Trophoblast cell (in vitro differentiated cells and primary cell): ENCODE measurements at regions not wholly inside any gene's neighbourhood (a gene's known extent, or its start where the extent isn't known, plus 50 kb on each side); places are given as distances from the start of the nearest gene placed in this dataset.

Experiments
- DNase-seq, 2 donors: peaks; one replicate each; pipeline ENCODE4 v3.0.0-alpha.2; 2016
- H2AFZ ChIP-seq: 2 replicates; pipeline ENCODE4 v1.6.1; 2013; ENCODE audit warnings: low read length, moderate library complexity, mild to moderate bottlenecking; ENCODE audit not compliant: insufficient read depth, poor library complexity
- H2AK5ac ChIP-seq: 2 replicates; pipeline ENCODE4 v1.6.1; 2013; ENCODE audit warnings: mild to moderate bottlenecking, low read length
- H2BK120ac ChIP-seq: 2 replicates; pipeline ENCODE4 v1.6.1; 2013; ENCODE audit warnings: low read length, mild to moderate bottlenecking, moderate library complexity; ENCODE audit not compliant: insufficient read depth, poor library complexity
- H2BK12ac ChIP-seq: 2 replicates; pipeline ENCODE4 v1.6.1; 2013; ENCODE audit warnings: mild to moderate bottlenecking, low read length, moderate library complexity
- H2BK5ac ChIP-seq: 2 replicates; pipeline ENCODE4 v1.6.1; 2013; ENCODE audit warnings: low read length, low read depth, moderate library complexity, mild to moderate bottlenecking; ENCODE audit not compliant: poor library complexity
- H3K14ac ChIP-seq: 2 replicates; pipeline ENCODE4 v1.6.1; 2013; ENCODE audit warnings: mild to moderate bottlenecking, low read length
- H3K18ac ChIP-seq: 2 replicates; pipeline ENCODE4 v1.6.1; 2013; ENCODE audit warnings: mild to moderate bottlenecking, low read length
- H3K23ac ChIP-seq: 2 replicates; pipeline ENCODE4 v1.6.1; 2013; ENCODE audit warnings: low read length
- H3K27ac ChIP-seq: 2 replicates; pipeline ENCODE4 v1.5.1; 2013; ENCODE audit warnings: low read depth, mild to moderate bottlenecking, inconsistent platforms, low read length, moderate library complexity
- H3K27me3 ChIP-seq: 2 replicates; pipeline ENCODE4 v1.6.1; 2013; ENCODE audit warnings: inconsistent platforms, mild to moderate bottlenecking, low read length, moderate library complexity; ENCODE audit not compliant: insufficient read depth
- H3K36me3 ChIP-seq, 2 experiments: 1 replicate in 1 of 2; 2 replicates in 1 of 2; pipeline ENCODE4 v1.6.1; 2013; ENCODE audit warnings: low read length in 2 of 2, mild to moderate bottlenecking in 2 of 2, moderate library complexity in 1 of 2; ENCODE audit not compliant: insufficient read depth in 2 of 2, control insufficient read depth in 1 of 2
- H3K4ac ChIP-seq: 2 replicates; pipeline ENCODE4 v1.6.1; 2013; ENCODE audit warnings: low read depth, mild to moderate bottlenecking, low read length, moderate library complexity
- H3K4me1 ChIP-seq, 2 experiments: 1 replicate in 1 of 2; 2 replicates in 1 of 2; pipeline ENCODE4 v1.6.1; 2013; ENCODE audit warnings: low read length in 2 of 2, mild to moderate bottlenecking in 2 of 2, moderate library complexity in 1 of 2; ENCODE audit not compliant: insufficient read depth in 2 of 2, control insufficient read depth in 1 of 2
- H3K4me2 ChIP-seq: 2 replicates; pipeline ENCODE4 v1.6.1; 2013; ENCODE audit warnings: inconsistent platforms, mild to moderate bottlenecking, low read length, moderate library complexity
- H3K4me3 ChIP-seq: 2 replicates; pipeline ENCODE4 v1.5.1; 2013; ENCODE audit warnings: mild to moderate bottlenecking, low read depth, low read length, inconsistent platforms
- H3K79me1 ChIP-seq: one replicate; pipeline ENCODE4 v1.6.1; 2013; ENCODE audit warnings: low read length
- H3K79me2 ChIP-seq: 2 replicates; pipeline ENCODE4 v1.6.1; 2013; ENCODE audit warnings: low read length, mild to moderate bottlenecking; ENCODE audit not compliant: control insufficient read depth, insufficient read depth, poor library complexity
- H3K9ac ChIP-seq: 2 replicates; pipeline ENCODE4 v1.6.1; 2013; ENCODE audit warnings: mild to moderate bottlenecking, low read length
- H3K9me3 ChIP-seq: 2 replicates; pipeline ENCODE4 v1.6.1; 2013; ENCODE audit warnings: low read depth, mild to moderate bottlenecking, control low read depth, inconsistent platforms, low read length; ENCODE audit not compliant: insufficient read depth
- H4K12ac ChIP-seq: 2 replicates; pipeline ENCODE4 v1.6.1; 2013; ENCODE audit warnings: low read depth, mild to moderate bottlenecking, low read length, moderate library complexity
- H4K8ac ChIP-seq: 2 replicates; pipeline ENCODE4 v1.6.1; 2013; ENCODE audit warnings: low read depth, mild to moderate bottlenecking, low read length, moderate library complexity
- H4K91ac ChIP-seq: one replicate; pipeline ENCODE4 v1.6.1; 2013; ENCODE audit warnings: low read depth, mild to moderate bottlenecking, low read length, moderate library complexity
- WGBS: extraction: QIAGEN DNeasy Blood & Tissue Kit; methylation state at CpG from one replicate; pipeline ENCODE4 v1.1.7; 2013; ENCODE audit warnings: missing lambda C conversion rate; ENCODE audit not compliant: insufficient read length, insufficient coverage; ENCODE audit errors: extremely low coverage; 5-methylcytosine and 5-hydroxymethylcytosine counted together

DNA sequence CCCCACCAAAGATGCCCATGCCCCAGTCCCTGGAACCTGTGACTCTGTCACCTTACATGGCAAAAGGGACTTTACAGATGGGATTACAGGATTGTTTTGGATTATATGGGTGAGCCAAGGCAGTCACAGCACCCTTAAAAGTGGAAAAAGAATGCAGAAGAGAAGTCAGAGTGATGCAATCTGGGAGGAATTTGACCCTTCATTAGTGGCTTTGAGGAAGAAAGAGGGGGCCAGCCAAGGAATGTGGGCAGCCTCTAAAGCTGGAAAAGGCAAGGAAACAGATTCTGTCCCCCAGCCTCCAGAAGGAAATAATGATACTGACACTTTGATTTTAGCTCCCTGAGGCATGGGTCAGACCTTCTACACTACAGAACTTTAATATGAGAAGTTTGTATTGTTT lies 257.3 kb upstream of the ISX start:
- no peak overlapping the region for H2AFZ ChIP-seq
- H3K9ac ChIP-seq = no peak overlapping the region
- no peak overlapping the region for H3K4ac ChIP-seq
- peak overlapping the region; percentile 31 for H3K27ac ChIP-seq
- no peak overlapping the region for H3K14ac ChIP-seq
- DNase-seq = no peak
- peak overlapping the region; percentile 75 for H4K91ac ChIP-seq
- H3K9me3 ChIP-seq = no peaks in the 10 kb centered on the region
- H3K4me1 ChIP-seq = peaks cover 8 to 18% of the 10 kb centered on the region in 2 experiments
- H2BK12ac ChIP-seq = no peak overlapping the region
- peak overlapping the region; percentile 94 for H2BK120ac ChIP-seq
- peak overlapping the region; percentile 93 for H2BK5ac ChIP-seq
- H3K4me3 ChIP-seq = no peak overlapping the region
- no peaks in the 10 kb centered on the region for H3K27me3 ChIP-seq
- H2AK5ac ChIP-seq = no peak overlapping the region
- no peak overlapping the region for H4K12ac ChIP-seq
- H3K36me3 ChIP-seq = no peaks in the 10 kb centered on the region
- peaks cover 32% of the 10 kb centered on the region for H3K79me1 ChIP-seq
- H3K18ac ChIP-seq = no peak overlapping the region
- H4K8ac ChIP-seq = peak overlapping the region; percentile 53
- H3K79me2 ChIP-seq = no peaks in the 10 kb centered on the region
- H3K4me2 ChIP-seq = no peak overlapping the region
- H3K23ac ChIP-seq = no peak overlapping the region

DNA sequence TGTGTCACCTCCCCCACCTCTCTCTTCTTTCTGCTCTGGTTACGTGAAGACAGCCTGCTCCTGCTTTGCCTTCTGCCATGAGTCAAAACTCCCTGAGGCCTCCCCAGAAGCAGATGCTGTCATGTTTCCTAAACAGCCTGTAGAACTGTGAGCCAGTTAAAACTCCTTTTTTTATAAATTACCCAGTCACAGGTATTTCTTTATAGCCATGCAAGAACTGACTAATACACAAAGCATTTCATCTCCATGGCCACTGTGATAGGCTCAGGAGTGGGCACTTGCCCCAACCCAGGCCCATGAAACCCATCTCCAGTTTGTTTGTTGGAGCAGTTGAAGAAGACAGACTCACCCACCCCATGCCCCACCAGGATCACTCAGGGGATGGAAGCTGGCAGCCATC lies 253.3 kb upstream of the ISX start:
- H4K12ac ChIP-seq = no peak overlapping the region
- no peak overlapping the region for H3K9ac ChIP-seq
- H2BK5ac ChIP-seq = peak overlapping the region; percentile 54
- H3K18ac ChIP-seq = peak overlapping the region; percentile 59
- H2BK120ac ChIP-seq = peak overlapping the region; percentile 84
- H3K27ac ChIP-seq = peak overlapping the region; percentile 59
- H3K4me1 ChIP-seq = peaks cover 6 to 13% of the 10 kb centered on the region in 2 experiments
- H3K23ac ChIP-seq = no peak overlapping the region
- peaks cover 19% of the 10 kb centered on the region for H3K79me1 ChIP-seq
- no peaks in the 10 kb centered on the region for H3K27me3 ChIP-seq
- H2AFZ ChIP-seq = no peak overlapping the region
- DNase-seq = no peak
- peak overlapping the region; percentile 98 for H2BK12ac ChIP-seq
- no peak overlapping the region for H2AK5ac ChIP-seq
- no peak overlapping the region for H3K4me3 ChIP-seq
- H4K91ac ChIP-seq = peak overlapping the region; percentile 88
- no peak overlapping the region for H4K8ac ChIP-seq
- no peaks in the 10 kb centered on the region for H3K79me2 ChIP-seq
- no peak overlapping the region for H3K4me2 ChIP-seq
- H3K14ac ChIP-seq = peak overlapping the region; percentile 77
- H3K4ac ChIP-seq = no peak overlapping the region
- H3K36me3 ChIP-seq = no peaks in the 10 kb centered on the region
- no CpG with 5 or more reads among the region's 1 CpG for WGBS
- no peaks in the 10 kb centered on the region for H3K9me3 ChIP-seq

DNA sequence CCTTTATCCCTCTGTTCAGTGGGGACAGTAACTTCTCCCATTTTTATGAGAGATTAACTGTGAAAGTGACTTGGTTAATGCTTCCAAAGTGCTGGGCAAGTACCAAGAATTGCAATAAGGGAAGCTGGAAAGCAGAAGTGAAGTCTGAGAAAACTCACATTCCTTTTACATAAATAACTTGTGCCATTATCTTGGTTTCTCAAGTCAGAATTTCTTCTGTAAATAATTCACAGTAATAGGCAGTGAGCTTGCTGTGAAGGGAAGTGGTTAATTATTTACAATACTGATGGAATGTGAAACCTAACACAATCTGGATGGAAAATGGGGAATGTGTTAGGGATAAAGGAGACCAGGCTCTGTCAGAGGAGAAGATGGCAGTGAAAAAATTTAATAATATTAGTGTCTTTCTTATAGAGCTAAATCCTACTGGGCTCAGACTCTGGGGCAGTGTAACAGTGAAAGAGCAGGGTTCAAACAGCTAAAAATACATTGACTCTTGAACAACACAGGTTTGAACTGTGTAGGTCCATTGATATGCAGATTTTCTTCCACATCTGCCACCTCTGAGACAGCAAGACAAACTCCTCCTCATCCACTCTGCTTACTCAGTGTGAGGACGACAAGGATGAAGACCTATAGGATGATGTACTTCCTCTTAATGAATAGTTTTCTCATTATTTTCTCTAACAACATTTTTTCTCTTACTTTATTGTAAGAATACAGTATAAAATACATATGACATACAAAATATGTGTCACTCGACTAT lies 251.5 kb upstream of the ISX start:
- H3K36me3 ChIP-seq = no peaks in the 10 kb centered on the region
- H3K27me3 ChIP-seq = no peaks in the 10 kb centered on the region
- H3K9me3 ChIP-seq = no peaks in the 10 kb centered on the region
- no peak overlapping the region for H3K14ac ChIP-seq
- H3K27ac ChIP-seq = peak overlapping the region; percentile 44
- no peak overlapping the region for H4K12ac ChIP-seq
- H3K9ac ChIP-seq = no peak overlapping the region
- no peak overlapping the region for H2AK5ac ChIP-seq
- no peak overlapping the region for H3K4me2 ChIP-seq
- DNase-seq = no peak
- no peak overlapping the region for H2BK12ac ChIP-seq
- no peak overlapping the region for H2AFZ ChIP-seq
- no peak overlapping the region for H4K8ac ChIP-seq
- no peak overlapping the region for H3K23ac ChIP-seq
- no peak overlapping the region for H3K18ac ChIP-seq
- no peak overlapping the region for H2BK5ac ChIP-seq
- H2BK120ac ChIP-seq = peak overlapping the region; percentile 11
- H3K79me2 ChIP-seq = no peaks in the 10 kb centered on the region
- WGBS = no CpG with 5 or more reads among the region's 2 CpGs
- H3K4ac ChIP-seq = no peak overlapping the region
- no peak overlapping the region for H4K91ac ChIP-seq
- H3K4me1 ChIP-seq = peaks cover 0 to 7% of the 10 kb centered on the region in 2 experiments
- peaks cover 10% of the 10 kb centered on the region for H3K79me1 ChIP-seq
- H3K4me3 ChIP-seq = no peak overlapping the region

DNA sequence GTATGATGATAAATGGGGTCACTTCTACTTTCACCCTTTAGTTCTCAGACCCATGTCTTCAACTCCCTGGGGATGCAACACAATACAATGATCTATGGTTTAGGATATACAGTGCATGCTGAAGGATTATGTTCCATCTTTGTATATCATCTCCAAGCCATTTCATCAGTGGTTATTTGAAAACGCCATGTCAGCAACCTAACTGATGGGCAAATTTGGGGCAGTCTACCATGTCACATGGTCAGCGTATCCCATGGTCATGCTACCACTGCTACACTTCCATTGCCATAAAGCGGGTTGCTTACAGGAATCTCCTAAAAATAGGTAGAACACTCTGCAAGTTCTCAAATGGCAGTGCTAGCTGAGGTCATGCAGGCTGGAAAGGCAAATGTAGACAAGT lies 236.5 kb upstream of the ISX start:
- no peak overlapping the region for H2BK120ac ChIP-seq
- no peak overlapping the region for H4K91ac ChIP-seq
- H3K4me3 ChIP-seq = no peak overlapping the region
- H3K18ac ChIP-seq = no peak overlapping the region
- H3K36me3 ChIP-seq = no peaks in the 10 kb centered on the region
- no peak overlapping the region for H2BK5ac ChIP-seq
- no peak overlapping the region for H2BK12ac ChIP-seq
- H3K79me1 ChIP-seq = peaks cover 3% of the 10 kb centered on the region
- DNase-seq = no peak
- no peak overlapping the region for H4K8ac ChIP-seq
- no peak overlapping the region for H4K12ac ChIP-seq
- H3K27me3 ChIP-seq = no peaks in the 10 kb centered on the region
- H3K14ac ChIP-seq = peak overlapping the region; percentile 13
- H3K79me2 ChIP-seq = no peaks in the 10 kb centered on the region
- H3K4ac ChIP-seq = no peak overlapping the region
- H3K9ac ChIP-seq = no peak overlapping the region
- no peak overlapping the region for H3K27ac ChIP-seq
- no peak overlapping the region for H3K23ac ChIP-seq
- no peak overlapping the region for H2AFZ ChIP-seq
- no CpG with 5 or more reads among the region's 3 CpGs for WGBS
- peaks cover 4 to 6% of the 10 kb centered on the region in 2 experiments for H3K4me1 ChIP-seq
- no peak overlapping the region for H3K4me2 ChIP-seq
- H2AK5ac ChIP-seq = no peak overlapping the region
- no peaks in the 10 kb centered on the region for H3K9me3 ChIP-seq
